Loucy (cell line): ENCODE measurements at regions not wholly inside any gene's neighbourhood (a gene's known extent, or its start where the extent isn't known, plus 50 kb on each side); places are given as distances from the start of the nearest gene placed in this dataset.

Experiments used
- H2AFZ ChIP-seq: fragments of 200-600 bp; sonication (generic); 2 replicates; pipeline ENCODE4 v1.6.0; 2016; ENCODE audit warnings: antibody characterized with exemption, mild to moderate bottlenecking, low read length, moderate library complexity
- H3F3A ChIP-seq: fragments of 200-600 bp; 2 replicates; pipeline ENCODE4 v1.6.0; 2016; ENCODE audit warnings: antibody characterized with exemption, low read depth, mild to moderate bottlenecking
- H3K27me3 ChIP-seq: fragments of 200-600 bp; sonication (generic); 2 replicates; pipeline ENCODE4 v1.6.1; 2014; ENCODE audit warnings: low read length, mild to moderate bottlenecking; ENCODE audit not compliant: insufficient read depth, poor library complexity, severe bottlenecking
- H3K36me3 ChIP-seq: fragments of 200-600 bp; sonication (generic); 2 replicates; pipeline ENCODE4 v1.6.1; 2016; ENCODE audit warnings: low read length; ENCODE audit not compliant: insufficient read depth
- H3K4me1 ChIP-seq: fragments of 200-600 bp; sonication (generic); 2 replicates; pipeline ENCODE4 v1.5.1; 2014; ENCODE audit warnings: low read length, mild to moderate bottlenecking; ENCODE audit not compliant: insufficient read depth, poor library complexity, severe bottlenecking
- H3K4me2 ChIP-seq: fragments of 200-600 bp; sonication (generic); 2 replicates; pipeline ENCODE4 v1.6.0; 2014; ENCODE audit warnings: antibody characterized with exemption, low read length, low read depth, mild to moderate bottlenecking; ENCODE audit not compliant: poor library complexity, severe bottlenecking
- H3K4me3 ChIP-seq: fragments of 200-600 bp; sonication (generic); 2 replicates; pipeline ENCODE4 v1.5.1; 2014; ENCODE audit warnings: low read length, mild to moderate bottlenecking, mixed read lengths; ENCODE audit not compliant: poor library complexity, severe bottlenecking
- H3K79me2 ChIP-seq: fragments of 200-600 bp; sonication (generic); 2 replicates; pipeline ENCODE4 v1.6.1; 2014; ENCODE audit warnings: low read length; ENCODE audit not compliant: insufficient read depth
- H3K9ac ChIP-seq: fragments of 200-600 bp; sonication (generic); 2 replicates; pipeline ENCODE4 v1.6.0; 2014; ENCODE audit warnings: mild to moderate bottlenecking, low read depth, low read length, moderate library complexity; ENCODE audit not compliant: poor library complexity, severe bottlenecking
- H3K9me2 ChIP-seq: fragments of 200-600 bp; sonication (generic); replicated peaks from 2 replicates; pipeline ENCODE4 v1.6.1; 2016; ENCODE audit warnings: low read depth, low read length, mixed read lengths
- H3K9me3 ChIP-seq: fragments of 200-600 bp; sonication (generic); 2 replicates; pipeline ENCODE4 v1.6.1; 2014; ENCODE audit warnings: mild to moderate bottlenecking, antibody characterized with exemption, low read length, low read depth; ENCODE audit not compliant: insufficient read depth
- H4K20me1 ChIP-seq: fragments of 200-600 bp; sonication (generic); 2 replicates; pipeline ENCODE4 v1.6.0; 2014; ENCODE audit warnings: antibody characterized with exemption, low read length, mild to moderate bottlenecking; ENCODE audit not compliant: insufficient read depth, poor library complexity, severe bottlenecking
- EZH2phosphoT487 ChIP-seq: fragments of 200-600 bp; IDR thresholded peaks from 2 replicates; pipeline ENCODE4 v1.6.1; 2018; ENCODE audit warnings: antibody characterized with exemption, mild to moderate bottlenecking, moderate library complexity, borderline replicate concordance
- TF ChIP-seq, protein P1 (sequence below): fragments of 200-600 bp; sonication (generic); conservative IDR thresholded peaks from 2 replicates; pipeline ENCODE4 v1.5.1; 2014; ENCODE audit warnings: mild to moderate bottlenecking, antibody characterized with exemption, low read length

DNA sequence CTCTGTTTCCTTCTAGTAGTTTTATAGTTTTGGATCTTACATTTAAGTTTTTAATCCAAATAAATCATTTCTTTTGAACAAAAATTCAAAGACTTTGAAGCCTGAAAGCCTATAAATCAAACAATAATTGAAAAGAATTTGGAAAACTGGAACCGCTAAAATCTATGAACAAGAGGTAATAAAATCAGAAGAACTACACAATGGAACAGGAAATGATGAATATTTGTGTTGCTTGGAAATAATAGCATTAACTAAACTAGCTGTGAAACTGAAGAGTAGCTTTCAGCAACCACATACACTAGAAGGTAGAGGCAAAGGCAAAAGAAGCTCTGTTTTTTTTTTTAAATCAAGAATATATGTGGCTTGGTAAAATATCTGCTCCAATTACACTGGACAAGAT, 147.9 kb upstream of the ABI3BP start:
- Histone ChIP-seq H3K9me3 (no peaks in the 10 kb centered on the region), H3K27me3 (no peaks in the 10 kb centered on the region), H2AFZ (no peak overlapping the region), H3F3A (no peaks in the 10 kb centered on the region), H3K36me3 (no peaks in the 10 kb centered on the region), H3K9ac (no peak overlapping the region), H3K9me2 (no peaks in the 10 kb centered on the region), H3K79me2 (no peaks in the 10 kb centered on the region), H3K4me3 (no peak overlapping the region), H3K4me1 (peaks cover 6% of the 10 kb centered on the region), H3K4me2 (no peak overlapping the region), H4K20me1 (no peaks in the 10 kb centered on the region)
- TF ChIP-seq, protein P1, sequence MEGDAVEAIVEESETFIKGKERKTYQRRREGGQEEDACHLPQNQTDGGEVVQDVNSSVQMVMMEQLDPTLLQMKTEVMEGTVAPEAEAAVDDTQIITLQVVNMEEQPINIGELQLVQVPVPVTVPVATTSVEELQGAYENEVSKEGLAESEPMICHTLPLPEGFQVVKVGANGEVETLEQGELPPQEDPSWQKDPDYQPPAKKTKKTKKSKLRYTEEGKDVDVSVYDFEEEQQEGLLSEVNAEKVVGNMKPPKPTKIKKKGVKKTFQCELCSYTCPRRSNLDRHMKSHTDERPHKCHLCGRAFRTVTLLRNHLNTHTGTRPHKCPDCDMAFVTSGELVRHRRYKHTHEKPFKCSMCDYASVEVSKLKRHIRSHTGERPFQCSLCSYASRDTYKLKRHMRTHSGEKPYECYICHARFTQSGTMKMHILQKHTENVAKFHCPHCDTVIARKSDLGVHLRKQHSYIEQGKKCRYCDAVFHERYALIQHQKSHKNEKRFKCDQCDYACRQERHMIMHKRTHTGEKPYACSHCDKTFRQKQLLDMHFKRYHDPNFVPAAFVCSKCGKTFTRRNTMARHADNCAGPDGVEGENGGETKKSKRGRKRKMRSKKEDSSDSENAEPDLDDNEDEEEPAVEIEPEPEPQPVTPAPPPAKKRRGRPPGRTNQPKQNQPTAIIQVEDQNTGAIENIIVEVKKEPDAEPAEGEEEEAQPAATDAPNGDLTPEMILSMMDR, result no peak
- no peak for TF ChIP-seq EZH2phosphoT487

DNA sequence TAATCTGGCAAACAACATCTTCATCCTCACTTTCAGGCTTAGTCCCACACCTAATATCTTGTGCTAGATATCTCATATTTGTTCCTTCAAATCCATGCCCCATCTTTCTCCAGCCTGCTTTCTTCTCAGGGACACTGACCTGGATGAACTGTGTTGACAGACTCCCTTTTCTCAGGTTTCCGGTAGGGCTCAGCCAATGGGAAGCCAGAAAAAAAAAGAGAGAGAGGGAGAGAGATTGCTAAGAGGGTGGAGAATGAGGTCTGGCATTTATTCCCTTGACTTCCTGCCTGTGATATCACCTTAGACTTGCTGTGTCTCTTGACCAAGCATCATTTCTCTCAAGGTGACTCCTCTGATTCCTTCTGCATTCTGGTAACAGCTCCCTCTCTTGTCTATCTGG, 145.6 kb upstream of the ABI3BP start:
- TF ChIP-seq EZH2phosphoT487, result no peak
- TF ChIP-seq, protein P1, result no peak
- Histone ChIP-seq H3K27me3 (no peaks in the 10 kb centered on the region), H3K9ac (no peak overlapping the region), H3K79me2 (no peaks in the 10 kb centered on the region), H3F3A (no peaks in the 10 kb centered on the region), H3K9me3 (no peaks in the 10 kb centered on the region), H3K4me1 (peaks cover 6% of the 10 kb centered on the region), H4K20me1 (no peaks in the 10 kb centered on the region), H3K4me3 (no peak overlapping the region), H3K9me2 (no peaks in the 10 kb centered on the region), H3K36me3 (no peaks in the 10 kb centered on the region), H2AFZ (no peak overlapping the region), H3K4me2 (no peak overlapping the region)

GRCh38 chr3:101134331-101134730, 141.1 kb upstream of the ABI3BP start:
- Histone ChIP-seq H3K4me3 (no peak overlapping the region), H2AFZ (no peak overlapping the region)

More at GRCh38 chr3:101134331-101134730, 141.1 kb upstream of the ABI3BP start:
- Histone ChIP-seq H3K9me3 (no peaks in the 10 kb centered on the region), H3F3A (no peaks in the 10 kb centered on the region), H3K79me2 (no peaks in the 10 kb centered on the region), H3K36me3 (no peaks in the 10 kb centered on the region), H3K9ac (no peak overlapping the region), H3K4me2 (no peak overlapping the region), H3K9me2 (no peaks in the 10 kb centered on the region), H4K20me1 (no peaks in the 10 kb centered on the region), H3K4me1 (no peaks in the 10 kb centered on the region), H3K27me3 (no peaks in the 10 kb centered on the region)
- no peak for TF ChIP-seq EZH2phosphoT487
- TF ChIP-seq, protein P1, result no peak
